ENCODE measurements at regions not wholly inside any gene's neighbourhood (a gene's known extent, or its start where the extent isn't known, plus 50 kb on each side); places are given as distances from the start of the nearest gene placed in this dataset.
A peak's percentile ranks its signal among the peaks of the same experiment; 100 is the strongest.

DNA sequence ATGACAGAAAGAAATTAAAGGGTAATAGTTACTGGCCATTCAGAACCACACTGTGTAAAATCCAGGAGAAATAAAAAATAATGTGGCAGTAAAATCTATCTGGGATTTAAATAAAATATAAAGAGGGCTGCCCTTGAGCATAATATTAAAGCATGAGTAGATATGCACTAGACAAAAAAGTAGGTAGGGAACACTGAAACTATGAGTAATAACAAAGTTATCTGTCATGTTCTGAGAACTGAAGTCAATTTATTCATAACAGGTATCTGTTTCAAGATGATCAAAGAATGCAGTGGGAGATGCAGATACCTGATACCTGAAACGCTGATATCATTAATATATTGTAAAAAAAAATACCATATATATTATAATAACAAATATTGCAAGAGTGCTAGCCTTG lies 1672.0 kb downstream of the SLITRK5 start:
- in situ Hi-C loops (cut with HindIII; ENCODE audit: low sequenced_read_pairs) = no loop called here
- no peak for DNase-seq (ENCODE audit: low read depth, low spot score)

DNA sequence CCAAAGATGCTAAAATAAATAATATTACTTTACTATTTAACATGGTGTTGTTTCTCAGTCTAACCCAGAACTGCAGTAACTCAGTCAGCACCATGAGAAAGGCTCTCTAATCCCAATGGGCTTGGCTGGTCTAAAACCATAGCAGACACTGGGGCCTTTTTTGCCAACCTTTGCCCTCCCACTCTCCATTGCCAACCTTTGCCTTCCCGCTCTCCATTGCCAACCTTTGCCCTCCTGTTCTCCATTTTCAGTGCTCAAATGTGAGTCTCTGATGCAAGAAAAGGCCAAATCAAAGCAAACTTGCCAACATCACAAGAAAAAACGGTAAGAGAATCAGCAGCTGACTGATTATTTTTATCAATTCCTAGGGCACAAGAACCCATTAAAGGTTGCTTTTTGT lies 1681.2 kb downstream of the SLITRK5 start:
- in situ Hi-C loops (cut with HindIII; ENCODE audit: low sequenced_read_pairs) = no loop called here
- no peak for DNase-seq (ENCODE audit: low read depth, low spot score)
- TF ChIP-seq, protein P1, sequence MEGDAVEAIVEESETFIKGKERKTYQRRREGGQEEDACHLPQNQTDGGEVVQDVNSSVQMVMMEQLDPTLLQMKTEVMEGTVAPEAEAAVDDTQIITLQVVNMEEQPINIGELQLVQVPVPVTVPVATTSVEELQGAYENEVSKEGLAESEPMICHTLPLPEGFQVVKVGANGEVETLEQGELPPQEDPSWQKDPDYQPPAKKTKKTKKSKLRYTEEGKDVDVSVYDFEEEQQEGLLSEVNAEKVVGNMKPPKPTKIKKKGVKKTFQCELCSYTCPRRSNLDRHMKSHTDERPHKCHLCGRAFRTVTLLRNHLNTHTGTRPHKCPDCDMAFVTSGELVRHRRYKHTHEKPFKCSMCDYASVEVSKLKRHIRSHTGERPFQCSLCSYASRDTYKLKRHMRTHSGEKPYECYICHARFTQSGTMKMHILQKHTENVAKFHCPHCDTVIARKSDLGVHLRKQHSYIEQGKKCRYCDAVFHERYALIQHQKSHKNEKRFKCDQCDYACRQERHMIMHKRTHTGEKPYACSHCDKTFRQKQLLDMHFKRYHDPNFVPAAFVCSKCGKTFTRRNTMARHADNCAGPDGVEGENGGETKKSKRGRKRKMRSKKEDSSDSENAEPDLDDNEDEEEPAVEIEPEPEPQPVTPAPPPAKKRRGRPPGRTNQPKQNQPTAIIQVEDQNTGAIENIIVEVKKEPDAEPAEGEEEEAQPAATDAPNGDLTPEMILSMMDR (IDR thresholded peaks at IDR 0.05; ENCODE audit: low read depth, low read length) = no peak
- no peak overlapping the region for H3K4me3 ChIP-seq (ENCODE audit: low read depth, low read length)

More for the DNA sequence above, 1672.0 kb downstream of the SLITRK5 start:
- H3K4me3 ChIP-seq (ENCODE audit: low read depth, low read length) = no peak overlapping the region
- TF ChIP-seq, protein P1 (IDR thresholded peaks at IDR 0.05; ENCODE audit: low read depth, low read length) = no peak

GRCh38 chr13:89361909-89362308 lies 1690.7 kb downstream of the SLITRK5 start:
- no peak overlapping the region for H3K4me3 ChIP-seq (ENCODE audit: low read depth, low read length)
- in situ Hi-C loops (cut with HindIII; ENCODE audit: low sequenced_read_pairs) = no loop called here
- DNase-seq (ENCODE audit: low read depth, low spot score) = peak; percentile 10
- TF ChIP-seq, protein P1 (IDR thresholded peaks at IDR 0.05; ENCODE audit: low read depth, low read length) = peak; percentile 29

- no peak overlapping the region for H3K4me3 ChIP-seq (ENCODE audit: low read depth, low read length)
- in situ Hi-C loops (cut with HindIII; ENCODE audit: low sequenced_read_pairs) = no loop called here
- no peak for DNase-seq (ENCODE audit: low read depth, low spot score)
- TF ChIP-seq, protein P1 (IDR thresholded peaks at IDR 0.05; ENCODE audit: low read depth, low read length) = no peak
These were observed 1692.0 kb downstream of the SLITRK5 start for GRCh38 chr13:89363144-89363543.

DNA sequence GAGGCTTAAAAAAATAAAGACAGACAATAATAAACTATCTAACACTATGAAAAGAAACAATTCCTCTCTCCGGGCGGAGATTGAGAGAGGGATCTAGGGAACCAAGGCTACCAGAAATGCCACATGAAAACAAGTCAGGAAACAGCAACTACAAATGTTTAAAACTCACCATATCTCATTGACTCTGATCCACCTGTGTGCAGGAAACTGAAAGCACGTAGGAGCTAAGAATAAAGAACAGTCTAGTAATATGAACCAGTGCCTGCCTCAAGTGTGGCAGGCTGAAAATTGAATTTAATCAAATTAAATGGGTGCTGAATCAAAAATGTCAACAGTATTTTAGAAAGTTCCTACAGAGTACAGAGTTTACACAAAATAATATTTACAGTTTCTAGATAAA lies 1701.0 kb downstream of the SLITRK5 start:
- DNase-seq (ENCODE audit: low read depth, low spot score) = no peak
- H3K4me3 ChIP-seq (ENCODE audit: low read depth, low read length) = no peak overlapping the region
- in situ Hi-C loops (cut with HindIII; ENCODE audit: low sequenced_read_pairs) = no loop called here
- TF ChIP-seq, protein P1 (IDR thresholded peaks at IDR 0.05; ENCODE audit: low read depth, low read length) = no peak

GRCh38 chr13:89375839-89376238 lies 1704.7 kb downstream of the SLITRK5 start:
- DNase-seq (ENCODE audit: low read depth, low spot score) = peak; percentile 80
- H3K4me3 ChIP-seq (ENCODE audit: low read depth, low read length) = no peak overlapping the region
- in situ Hi-C loops (cut with HindIII; ENCODE audit: low sequenced_read_pairs) = no loop called here
- TF ChIP-seq, protein P1 (IDR thresholded peaks at IDR 0.05; ENCODE audit: low read depth, low read length) = no peak

DNA sequence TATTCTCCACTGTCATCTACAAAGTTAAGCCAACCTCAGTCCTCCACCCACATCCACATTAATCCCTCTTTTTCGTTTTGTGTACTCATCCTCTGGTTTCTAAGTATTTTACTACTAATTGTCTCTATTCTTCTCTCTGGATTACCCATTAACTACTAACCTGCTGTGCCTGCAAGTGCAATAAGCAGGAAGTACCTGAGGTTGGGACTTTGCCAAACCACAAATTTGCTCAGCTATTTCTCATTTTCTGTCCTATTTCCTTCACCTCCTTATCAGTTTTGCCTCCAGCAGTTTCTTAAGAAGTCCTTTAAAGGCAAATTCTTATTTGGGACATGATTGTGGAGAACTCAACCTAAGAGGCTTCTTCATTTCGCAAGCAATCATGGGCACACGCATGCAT lies 1708.9 kb downstream of the SLITRK5 start:
- no peak overlapping the region for H3K4me3 ChIP-seq (ENCODE audit: low read depth, low read length)
- no peak for DNase-seq (ENCODE audit: low read depth, low spot score)
- TF ChIP-seq, protein P1 (IDR thresholded peaks at IDR 0.05; ENCODE audit: low read depth, low read length) = no peak
- in situ Hi-C loops (cut with HindIII; ENCODE audit: low sequenced_read_pairs) = no loop called here

Data from astrocyte of the spinal cord (primary cell).